HG03060 (cell line): ENCODE measurements at regions not wholly inside any gene's neighbourhood (a gene's known extent, or its start where the extent isn't known, plus 50 kb on each side); places are given as distances from the start of the nearest gene placed in this dataset.
"Not testable (repeated sequence)": the region's sequence is repeated elsewhere in the genome, so short reads cannot be mapped to it uniquely, and the experiment has no call there.

Experiments used
- ATAC-seq: cut with Tn5 transposase; IDR thresholded peaks from one replicate; pipeline ENCODE4 v1.9.1; 2021; ENCODE audit warnings: low read depth, moderate number of reproducible peaks; ENCODE audit not compliant: unreplicated experiment

DNA sequence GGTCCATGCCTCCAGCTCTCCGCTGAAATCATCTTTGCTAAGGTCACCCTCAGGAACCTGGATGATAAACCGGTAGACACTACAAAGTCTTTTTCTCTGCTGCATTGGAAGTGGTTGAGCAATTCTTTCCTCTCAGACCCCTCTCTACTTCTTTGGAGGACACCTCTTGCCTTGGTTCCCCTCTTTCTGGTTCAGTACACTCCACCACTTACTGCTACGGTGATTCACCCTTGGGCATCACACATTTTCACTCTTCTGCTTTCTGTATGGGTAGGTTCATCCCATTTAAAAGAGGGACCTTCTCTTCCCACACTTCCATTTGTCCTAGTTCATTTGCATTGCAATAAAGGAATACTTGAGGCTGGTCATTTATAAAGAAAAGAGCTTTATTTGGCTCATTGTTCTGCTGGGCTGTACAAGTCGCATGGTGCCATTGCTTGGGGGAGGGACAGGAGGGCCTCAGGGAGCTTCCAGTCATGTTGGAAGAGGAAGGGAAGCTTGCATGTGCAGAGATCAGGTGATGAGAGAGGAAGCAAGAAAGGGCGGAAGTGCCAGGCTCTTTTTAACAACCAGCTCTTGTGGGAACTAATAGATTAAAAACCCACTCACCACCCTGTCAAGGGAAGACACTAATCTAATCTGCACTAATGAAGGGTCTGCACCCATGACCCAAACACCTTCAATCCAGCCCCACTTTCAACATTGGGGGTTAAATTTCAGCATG is 149.7 kb upstream of the TMEM170B start:
- no peak for ATAC-seq

DNA sequence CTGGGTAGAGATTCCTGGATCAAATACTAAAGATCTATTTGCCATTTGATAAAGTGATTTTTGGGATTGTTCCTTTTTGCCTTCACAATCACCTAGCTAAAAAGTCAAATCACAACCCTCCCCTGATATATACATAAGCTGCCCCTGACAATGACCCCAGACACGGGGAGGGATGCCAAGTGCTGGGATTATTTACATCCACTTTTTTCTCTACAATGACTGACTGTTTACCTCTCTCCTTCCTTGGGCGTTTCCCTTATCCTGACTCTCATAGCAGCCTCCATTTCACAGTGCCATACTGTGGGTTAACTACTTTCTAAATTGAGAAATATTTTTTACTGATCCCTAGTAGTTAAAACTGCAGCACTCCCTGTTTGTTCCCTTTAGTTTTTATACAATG is 150.8 kb upstream of the TMEM170B start:
- no peak for ATAC-seq

DNA sequence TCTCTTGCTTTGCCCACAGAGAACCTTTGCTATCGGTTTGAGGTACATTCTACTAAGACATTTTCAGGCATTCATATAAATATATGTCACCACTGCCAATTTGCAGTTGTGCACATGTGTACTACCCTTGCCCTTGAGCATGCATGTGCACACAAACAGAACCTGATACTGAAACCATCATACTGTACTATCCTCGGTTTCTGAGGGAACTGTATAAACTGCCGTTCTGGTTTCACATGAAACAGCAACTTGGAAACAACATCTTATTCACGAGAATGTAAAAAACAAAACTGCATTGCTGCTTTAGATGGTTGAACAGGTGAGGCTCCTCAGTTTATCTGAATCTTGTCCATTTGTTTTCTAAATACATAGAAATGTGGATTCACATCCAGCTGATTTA is 151.2 kb upstream of the TMEM170B start:
- peak; percentile 47 for ATAC-seq

DNA sequence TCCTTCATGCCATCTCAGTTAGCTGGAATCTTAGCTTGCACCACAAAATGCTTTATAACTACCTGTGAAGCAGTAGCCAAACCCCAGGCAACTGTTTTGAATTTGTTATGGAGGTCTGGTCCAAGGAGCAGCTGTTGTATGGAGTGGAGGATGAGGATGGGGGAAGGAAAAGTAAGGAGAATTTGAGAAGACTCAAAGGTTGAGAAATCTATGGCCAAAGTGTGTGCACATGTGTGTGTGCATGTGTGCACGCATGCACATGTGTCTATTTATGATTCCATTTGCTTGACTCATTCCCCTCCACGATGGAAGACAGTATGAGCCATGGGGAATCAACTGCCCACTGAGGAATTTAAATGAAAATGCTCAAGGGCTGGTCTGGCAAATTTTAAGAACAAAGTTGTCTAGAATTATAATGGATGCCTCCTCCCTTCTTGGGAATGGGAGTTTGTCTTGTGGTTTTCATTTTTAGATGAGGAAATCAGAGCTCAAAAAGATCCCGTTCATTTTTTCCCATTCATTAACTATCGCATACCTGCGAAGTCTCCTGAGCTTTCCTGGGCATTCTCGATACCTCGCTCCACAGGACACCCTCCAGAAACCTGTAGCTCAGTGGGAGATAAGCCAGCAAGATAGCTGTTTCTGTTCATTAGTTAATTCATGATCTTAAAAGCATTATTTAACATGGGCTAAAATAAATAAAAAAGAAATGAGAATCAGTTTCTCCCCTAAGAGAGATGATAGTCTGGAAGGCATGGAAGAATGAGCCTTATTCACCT is 152.3 kb upstream of the NEDD9 start:
- ATAC-seq = no peak

DNA sequence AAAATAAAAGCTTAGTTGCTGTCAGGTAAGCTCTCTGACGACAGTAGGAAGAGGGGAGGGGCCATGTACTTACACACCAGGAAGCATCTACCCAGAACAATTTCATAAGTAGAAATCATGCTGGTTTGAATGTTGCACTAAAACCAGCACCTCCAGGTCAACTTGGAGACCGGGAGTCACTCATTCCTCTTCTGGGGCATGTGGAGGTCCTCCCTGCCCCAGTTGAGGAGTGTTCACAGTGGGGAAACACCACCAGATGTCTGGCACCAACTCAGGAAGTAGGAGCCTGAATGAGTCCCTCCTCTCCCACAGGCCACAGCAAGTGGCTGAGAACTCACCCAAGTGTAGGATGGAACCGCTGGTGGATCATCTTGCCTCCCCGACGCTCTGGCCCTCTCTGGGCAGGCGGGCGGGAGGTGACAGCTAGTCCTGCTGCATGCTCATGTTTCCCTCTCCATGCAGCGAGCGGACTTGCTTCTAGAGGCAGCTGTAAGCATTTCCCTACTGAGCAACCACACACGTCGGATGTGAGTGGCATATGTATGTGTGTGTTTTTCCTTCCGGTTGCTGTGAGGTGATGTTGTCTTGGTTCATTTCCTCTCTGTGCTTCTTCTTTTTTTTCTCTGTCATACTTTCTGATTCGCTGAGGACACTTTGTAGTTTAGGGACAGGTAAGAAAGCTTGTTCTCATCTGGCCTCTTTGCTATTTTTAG is 149.5 kb upstream of the NEDD9 start:
- peak; percentile 78 for ATAC-seq

DNA sequence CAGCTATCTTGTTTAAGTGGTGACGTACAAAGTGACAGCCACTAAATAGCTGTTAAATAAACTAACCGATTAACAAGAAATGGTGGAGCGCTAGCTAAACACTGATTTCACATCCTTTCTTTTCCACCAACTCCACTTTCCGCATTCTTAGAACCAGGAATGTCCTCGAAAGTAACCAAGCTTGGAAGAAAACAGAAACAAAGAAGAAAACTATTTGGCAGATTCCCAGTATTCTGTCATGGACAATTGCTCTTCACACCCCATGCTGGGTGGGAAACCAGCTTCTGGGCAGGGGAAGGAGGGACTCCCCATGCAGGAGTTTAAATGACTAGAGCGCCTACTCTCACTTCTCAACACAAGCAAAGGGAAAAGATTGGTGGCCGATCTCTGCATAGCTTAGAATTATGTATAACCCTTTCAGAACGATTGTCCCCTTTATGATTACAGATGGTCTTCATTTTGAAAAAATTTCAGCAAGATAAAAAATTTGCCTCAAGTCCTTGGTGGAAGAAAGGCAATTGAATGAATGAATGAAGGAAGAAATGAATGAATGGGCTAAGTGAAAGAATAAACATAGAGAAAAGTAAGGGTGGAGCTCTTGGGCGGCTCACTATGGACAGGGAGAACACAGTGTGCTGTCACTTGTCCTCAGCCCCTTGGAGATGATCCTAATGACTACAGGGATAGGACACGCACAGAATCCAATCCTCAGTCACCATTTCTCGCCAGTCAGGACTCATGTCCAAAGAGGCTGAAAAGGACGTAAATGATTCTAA is 148.7 kb upstream of the NEDD9 start:
- ATAC-seq = no peak

DNA sequence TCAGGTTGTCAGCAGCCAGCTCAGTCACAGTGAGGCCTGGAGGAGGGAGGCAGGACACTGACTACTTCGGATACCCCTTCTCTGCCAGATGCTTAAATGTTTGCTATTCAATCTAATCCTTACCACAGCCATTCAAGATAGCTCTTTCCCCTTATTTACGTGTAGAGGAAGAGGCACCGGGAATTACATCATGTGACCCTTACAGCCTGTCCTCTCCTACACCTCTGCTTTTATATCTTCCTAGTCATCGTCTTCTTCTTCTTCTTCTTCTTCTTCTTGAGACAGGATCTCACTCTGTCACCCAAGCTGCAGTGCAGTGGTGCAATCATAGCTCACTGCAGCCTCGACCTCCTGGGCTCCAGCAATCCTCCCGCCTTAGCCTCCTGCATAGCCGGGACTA is 148.1 kb upstream of the NEDD9 start:
- ATAC-seq = no peak

DNA sequence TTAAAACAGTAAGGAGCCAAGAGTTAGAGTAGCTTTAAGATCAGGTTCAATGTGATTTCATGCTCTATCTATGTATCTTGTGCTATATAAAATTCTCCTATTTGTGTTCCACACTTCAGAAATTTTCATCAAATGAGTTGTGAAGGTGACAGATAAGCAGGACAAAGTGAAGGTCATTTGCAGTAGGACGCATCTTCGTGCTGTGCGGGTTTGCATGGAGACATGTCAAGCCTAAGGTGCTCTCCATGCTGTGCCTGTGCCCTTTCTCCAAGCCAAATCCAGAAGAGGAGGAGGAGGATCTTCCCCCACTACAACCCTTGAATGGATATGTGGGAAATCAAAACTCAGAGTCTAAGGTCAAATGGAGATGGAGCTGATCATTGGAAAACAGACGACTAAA is 147.3 kb upstream of the NEDD9 start:
- ATAC-seq = no peak

DNA sequence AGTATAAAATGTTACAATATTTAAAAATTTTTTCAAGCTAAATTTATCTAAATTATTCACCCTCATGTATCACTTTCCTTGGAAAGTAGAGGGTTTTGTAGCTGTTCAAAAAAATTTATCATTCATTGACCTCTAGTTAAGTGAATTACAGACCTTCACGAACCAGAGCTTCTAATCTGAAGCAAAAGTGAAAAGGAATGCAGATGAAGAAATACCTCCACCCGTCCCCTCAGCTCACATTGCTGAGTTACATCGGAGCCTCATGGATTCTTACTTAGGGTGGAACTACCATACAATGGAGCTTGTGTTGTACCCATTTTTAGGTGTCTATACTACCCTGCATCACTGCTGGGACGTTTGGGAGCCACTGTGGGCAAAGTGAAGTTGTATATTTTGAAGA is 146.2 kb upstream of the NEDD9 start:
- ATAC-seq = no peak

DNA sequence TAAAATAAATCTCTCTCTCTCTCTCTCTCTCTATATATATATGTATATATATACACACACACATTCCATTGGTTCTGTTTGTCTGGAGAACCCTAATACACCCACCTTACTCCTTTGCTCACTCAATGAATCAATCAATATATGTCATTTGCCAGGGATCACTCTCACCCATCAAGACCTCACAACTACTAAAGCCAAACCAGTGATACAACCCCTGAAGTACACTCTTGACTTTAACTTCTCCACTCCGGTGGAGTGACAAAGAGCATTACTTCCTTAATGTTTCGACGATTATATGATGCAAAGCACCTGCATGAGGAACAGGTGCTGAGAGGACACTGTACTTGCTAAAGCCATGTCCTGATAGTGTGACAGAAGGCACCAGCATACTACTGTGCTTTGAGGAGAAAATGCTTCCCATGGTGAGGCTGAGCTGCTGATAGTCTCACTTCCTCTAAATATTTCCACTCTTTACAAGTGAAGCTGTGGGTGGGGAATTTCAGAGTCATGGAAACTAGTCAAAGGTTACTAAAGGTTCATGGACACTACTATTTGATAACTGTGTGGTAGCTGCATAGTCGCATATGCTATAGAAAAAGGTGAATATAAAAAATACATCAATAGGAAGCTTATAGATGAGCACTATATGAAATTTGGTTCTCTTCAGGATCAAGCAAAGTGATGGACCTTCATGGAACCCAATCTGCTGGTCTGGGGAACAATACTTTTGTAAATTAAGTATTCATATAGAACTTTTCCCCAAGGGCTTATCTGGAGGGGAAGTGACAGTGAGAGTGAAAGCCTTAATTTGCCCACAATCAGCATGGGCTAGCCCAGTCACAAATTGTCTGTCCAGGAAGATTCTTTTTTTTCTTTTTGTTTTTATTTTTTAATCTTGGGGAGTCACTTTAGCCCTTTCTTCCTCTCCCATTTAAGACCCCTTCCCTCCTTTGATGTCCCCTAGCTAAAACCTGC is 141.9 kb upstream of the NEDD9 start:
- peak; percentile 94 for ATAC-seq

DNA sequence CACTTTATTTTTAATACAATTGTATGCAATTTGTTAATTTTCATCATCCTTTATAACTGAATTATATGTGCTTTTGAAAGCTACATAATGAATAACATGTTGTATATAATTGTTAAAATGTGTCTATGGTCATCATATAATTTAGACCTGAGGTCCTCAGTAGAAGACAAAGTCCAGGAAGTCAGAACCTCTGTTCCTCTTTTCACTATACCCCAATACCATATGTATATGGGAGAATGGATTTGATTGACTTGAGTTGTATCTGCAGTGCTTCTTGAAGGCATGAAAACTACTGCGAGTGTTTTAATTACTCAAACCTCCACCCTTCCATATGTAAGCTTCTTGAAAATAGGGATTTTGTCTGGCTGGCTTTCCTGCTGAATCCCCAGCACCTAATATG is 140.7 kb upstream of the NEDD9 start:
- no peak for ATAC-seq

DNA sequence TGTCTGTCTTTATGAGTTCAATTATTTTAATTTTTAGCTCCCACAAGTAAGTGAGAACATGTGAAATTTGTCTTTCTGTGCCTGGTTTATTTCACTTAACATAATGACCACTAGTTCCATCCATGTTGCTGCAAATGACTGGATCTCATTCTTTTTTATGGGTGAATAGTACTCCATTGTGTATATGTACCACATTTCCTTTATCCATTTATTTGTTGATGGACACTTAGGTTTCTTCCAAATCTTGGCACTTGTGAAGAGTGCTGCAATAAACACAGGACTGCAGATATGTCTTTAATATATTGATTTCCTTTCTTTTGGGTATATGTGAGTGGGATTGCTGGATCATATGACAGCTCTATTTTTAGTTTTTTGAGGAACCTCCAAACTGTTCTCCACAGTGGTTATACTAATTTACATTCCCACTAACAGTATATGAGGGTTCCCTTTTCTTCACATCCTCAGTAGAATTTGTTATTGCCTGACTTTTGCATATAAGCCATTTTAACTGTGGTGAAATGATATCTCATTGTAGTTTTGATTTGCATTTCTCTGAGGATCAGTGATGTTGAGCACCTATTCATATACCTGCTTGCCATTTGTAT is 139.8 kb upstream of the NEDD9 start:
- not testable (repeated sequence) for ATAC-seq

DNA sequence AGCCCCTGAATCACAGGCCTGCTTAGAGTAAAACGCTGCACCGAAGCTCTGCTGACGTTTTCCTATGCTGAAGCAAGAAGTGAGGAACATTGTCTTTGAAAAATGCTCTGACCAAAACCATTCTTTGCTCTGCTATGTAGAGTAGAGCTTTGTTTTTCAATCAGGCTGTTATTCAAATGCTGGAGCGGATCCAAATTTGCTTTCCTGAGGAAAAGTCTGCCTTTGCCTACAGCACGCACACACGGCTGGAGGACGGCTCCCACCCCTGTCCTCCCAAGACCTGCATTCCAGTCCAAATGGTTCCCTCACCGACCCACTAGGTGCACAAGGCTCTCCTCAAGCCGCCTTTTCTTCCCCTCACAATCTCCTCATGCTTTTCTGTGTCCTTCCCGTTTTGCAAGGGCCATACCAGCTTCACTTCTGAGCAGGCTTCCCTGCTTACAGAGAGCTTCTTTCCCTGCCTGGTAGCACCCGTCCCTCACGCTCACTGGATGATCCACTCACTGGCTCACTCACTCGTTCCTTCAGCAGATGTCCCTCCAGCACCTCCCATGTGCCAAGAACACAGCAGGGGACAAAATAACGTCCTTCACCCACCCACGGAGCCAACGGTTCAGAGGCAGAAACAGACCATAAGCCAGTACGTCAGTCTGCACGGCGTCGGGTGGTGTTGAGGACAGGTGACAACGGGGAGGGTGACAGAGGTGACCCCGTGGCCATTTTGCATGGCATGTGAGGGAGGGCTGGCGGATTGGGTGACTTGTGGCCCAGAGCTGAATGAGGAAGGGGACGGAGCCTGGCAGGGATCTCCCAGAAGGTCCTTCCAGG is 137.9 kb upstream of the NEDD9 start:
- no peak for ATAC-seq

DNA sequence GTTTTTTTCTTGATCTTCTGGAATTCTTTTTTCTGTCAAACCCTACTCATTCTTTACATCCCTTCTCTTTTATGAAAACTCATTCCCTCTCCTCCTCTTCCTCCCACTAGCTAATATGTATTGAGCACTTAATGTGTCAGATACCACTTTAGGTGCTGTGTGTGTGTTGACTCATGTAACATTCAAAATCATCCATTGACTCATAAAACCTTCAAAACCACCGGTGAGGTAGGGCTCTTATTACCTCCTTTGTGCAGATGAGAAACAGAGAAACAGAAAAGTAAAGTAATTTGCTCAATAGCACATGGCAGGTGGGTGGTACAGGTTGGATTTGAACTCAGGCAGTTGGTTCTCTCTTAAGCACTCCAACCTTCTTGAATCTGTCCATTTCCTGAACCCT is 136.3 kb upstream of the NEDD9 start:
- ATAC-seq = no peak

DNA sequence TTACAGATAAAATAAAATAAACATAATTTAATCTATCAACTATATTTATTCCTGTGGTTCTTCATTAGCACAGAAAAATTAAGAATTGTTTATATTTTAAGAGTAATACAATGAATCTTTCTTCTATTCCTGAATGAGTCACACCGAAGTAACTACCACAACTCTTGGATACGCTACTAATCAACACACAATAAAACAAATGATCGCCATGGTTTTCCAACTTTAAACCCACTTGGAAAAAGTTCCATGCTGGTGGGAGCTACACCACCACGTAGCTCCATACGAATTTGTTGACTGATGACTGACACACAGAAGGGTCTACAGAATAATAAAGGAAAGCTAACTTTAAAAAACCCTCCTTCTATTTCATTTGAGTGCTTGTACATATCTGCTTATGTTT is 135.8 kb upstream of the NEDD9 start:
- no peak for ATAC-seq

DNA sequence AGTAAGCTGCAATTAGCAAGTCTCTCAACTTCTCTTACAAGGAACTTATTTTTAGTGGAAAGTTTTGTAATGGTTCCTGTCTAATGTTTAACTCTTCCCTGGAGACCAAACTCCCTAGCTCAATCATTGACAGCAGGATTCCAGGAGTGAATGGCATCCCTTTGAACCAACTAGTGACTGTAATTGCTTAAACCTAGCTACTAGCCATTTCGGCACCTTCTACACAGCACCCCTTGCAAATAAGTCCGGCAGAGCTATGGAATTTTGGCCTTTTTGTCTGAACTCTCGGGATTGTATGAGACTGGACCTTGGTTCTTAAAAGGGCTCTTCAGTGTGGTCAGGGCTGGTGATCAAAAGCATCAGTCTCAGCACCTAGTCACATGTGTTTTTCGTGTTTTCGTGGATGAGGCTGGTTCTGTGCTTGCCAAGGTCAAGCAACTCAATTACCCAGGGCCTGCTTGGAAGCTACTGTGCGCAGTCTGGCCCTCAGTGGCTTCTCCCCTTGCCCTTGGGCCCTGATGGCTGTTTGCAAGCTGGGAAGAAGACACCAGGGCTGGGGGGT is 135.3 kb upstream of the NEDD9 start:
- no peak for ATAC-seq

DNA sequence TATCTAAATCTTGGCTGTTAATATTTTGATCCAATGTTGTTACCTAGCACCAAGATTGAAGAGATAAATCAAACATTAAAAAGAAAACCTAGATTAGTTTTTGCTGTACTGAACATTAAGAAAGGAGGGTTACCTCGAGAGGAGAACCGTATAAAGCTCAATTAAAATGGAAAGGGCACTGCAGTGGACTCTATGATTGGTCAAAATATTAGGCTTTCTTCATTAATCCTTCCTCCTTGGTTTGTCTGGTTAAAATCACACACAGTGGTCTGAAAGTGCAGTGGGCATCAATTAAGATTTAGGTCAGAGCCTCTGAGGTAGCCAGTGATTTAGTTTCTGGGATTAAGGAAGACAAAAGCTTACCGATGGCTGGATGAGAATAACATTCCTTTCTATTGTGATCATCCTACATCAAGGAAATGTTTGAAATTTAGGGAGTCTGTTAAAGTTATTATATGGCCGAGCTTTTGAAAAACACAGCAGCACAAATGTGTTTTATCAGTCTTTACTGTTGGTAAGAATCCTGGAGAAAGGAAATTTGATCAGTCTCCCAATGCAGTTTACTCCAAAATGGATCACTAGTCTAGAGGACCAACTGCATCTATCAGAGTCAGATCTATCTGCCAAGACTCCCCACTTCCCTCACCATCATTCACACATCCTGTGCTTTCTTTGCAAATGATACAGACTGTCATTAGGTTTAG is 134.6 kb upstream of the NEDD9 start:
- no peak for ATAC-seq
